Sigmoid colon (tissue), 4 donors: ENCODE measurements at regions not wholly inside any gene's neighbourhood (a gene's known extent, or its start where the extent isn't known, plus 50 kb on each side); places are given as distances from the start of the nearest gene placed in this dataset.

Experiments
- CTCF ChIP-seq, 4 experiments: fragments of 450-650 bp in 3 of 4; fragments of 200-600 bp in 1 of 4; IDR thresholded peaks; one replicate each; pipeline ENCODE4 v1.5.1; 2016 to 2019; ENCODE audit warnings: antibody characterized with exemption in 4 of 4, mild to moderate bottlenecking in 3 of 4, moderate library complexity in 2 of 4
- EP300 ChIP-seq, 4 donors: sonication (generic); formaldehyde crosslinking; IDR thresholded peaks; one replicate each; pipeline ENCODE4 v1.6.1; 2017; ENCODE audit warnings: antibody characterized with exemption in 4 of 4
- POLR2A ChIP-seq, 2 donors: fragments of 450-650 bp; IDR thresholded peaks; one replicate each; pipeline ENCODE4 v1.6.1; 2016; ENCODE audit warnings: antibody characterized with exemption in 2 of 2, mild to moderate bottlenecking in 2 of 2, moderate library complexity in 2 of 2
- POLR2AphosphoS5 ChIP-seq, 4 donors: sonication (generic); formaldehyde crosslinking; IDR thresholded peaks; one replicate each; pipeline ENCODE4 v1.6.1; 2017; ENCODE audit warnings: antibody characterized with exemption in 4 of 4

DNA sequence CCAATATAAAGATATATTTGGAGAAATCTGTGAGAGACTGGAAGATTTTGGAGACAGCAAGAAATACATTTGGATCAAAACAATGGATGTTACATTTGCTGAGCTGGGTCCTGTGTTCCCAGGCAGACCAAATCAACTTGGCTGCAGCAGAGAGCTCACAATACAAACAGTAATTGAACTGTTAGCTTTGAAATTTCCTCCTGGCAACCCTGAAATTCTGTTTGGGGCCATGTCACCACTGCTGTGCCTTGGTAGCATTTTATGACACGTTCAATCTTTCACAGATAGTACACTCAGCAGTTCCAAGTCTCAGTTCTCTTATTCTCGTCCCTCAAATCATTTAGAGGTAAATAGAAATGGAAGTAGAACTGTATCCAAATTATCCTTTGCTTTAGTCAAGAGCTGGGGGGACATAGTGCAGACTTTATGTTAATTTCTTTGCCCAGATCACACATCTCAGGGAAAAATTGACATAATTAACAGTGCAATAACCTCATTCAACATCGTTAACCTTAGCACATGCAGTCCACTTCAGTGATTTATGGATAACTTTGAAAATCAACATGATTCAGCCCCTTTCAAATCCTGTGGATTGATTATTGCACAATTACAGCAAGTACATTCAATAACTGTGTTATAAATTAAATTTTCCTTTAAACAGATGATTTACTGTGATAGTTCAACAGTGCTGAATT, 277.4 kb upstream of the MC4R start:
- TF ChIP-seq CTCF (IDR thresholded peaks at IDR 0.05) (no peak), EP300 (IDR thresholded peaks at IDR 0.05) (no peak), POLR2A (IDR thresholded peaks at IDR 0.05) (no peak), POLR2AphosphoS5 (IDR thresholded peaks at IDR 0.05) (no peak)
